Renal cortical epithelial cell (primary cell): ENCODE measurements at regions not wholly inside any gene's neighbourhood (a gene's known extent, or its start where the extent isn't known, plus 50 kb on each side); places are given as distances from the start of the nearest gene placed in this dataset.
"Not testable (repeated sequence)": the region's sequence is repeated elsewhere in the genome, so short reads cannot be mapped to it uniquely, and the experiment has no call there.

Source experiments
- DNase-seq: peaks from one replicate; pipeline ENCODE4 v3.0.0-alpha.2; 2011; ENCODE audit warnings: low read depth

GRCh38 chr21:21858502-21859334, 860.5 kb downstream of the NCAM2 start:
- DNase-seq, result no peak

GRCh38 chr21:21860888-21861287, 862.7 kb downstream of the NCAM2 start:
- no peak for DNase-seq

GRCh38 chr21:21864321-21864840, 866.2 kb downstream of the NCAM2 start:
- no peak for DNase-seq

- DNase-seq, result no peak
Measured at GRCh38 chr21:21897275-21897883, 899.2 kb downstream of the NCAM2 start.

GRCh38 chr21:21898801-21899200, 900.6 kb downstream of the NCAM2 start:
- DNase-seq, result no peak

GRCh38 chr21:21902416-21902815, 904.2 kb downstream of the NCAM2 start:
- DNase-seq, result not testable (repeated sequence)

- DNase-seq, result no peak
Measured at GRCh38 chr21:21907271-21907670, 909.1 kb downstream of the NCAM2 start.

GRCh38 chr21:21915816-21916215, 917.6 kb downstream of the NCAM2 start:
- no peak for DNase-seq

GRCh38 chr21:21921410-21922232, 923.4 kb downstream of the NCAM2 start:
- no peak for DNase-seq

- no peak for DNase-seq
Measured at GRCh38 chr21:21929226-21929625, 931.0 kb downstream of the NCAM2 start.

GRCh38 chr21:21929789-21930188, 931.6 kb downstream of the NCAM2 start:
- no peak for DNase-seq

- no peak for DNase-seq
Measured at GRCh38 chr21:21952566-21952965, 954.4 kb downstream of the NCAM2 start.

- no peak for DNase-seq
Measured at GRCh38 chr21:21955204-21955603, 957.0 kb downstream of the NCAM2 start.

GRCh38 chr21:21957490-21957889, 959.3 kb downstream of the NCAM2 start:
- DNase-seq, result no peak

GRCh38 chr21:21963911-21964310, 965.7 kb downstream of the NCAM2 start:
- no peak for DNase-seq

GRCh38 chr21:21968810-21969209, 970.6 kb downstream of the NCAM2 start:
- no peak for DNase-seq

- no peak for DNase-seq
Measured at GRCh38 chr21:21969211-21969610, 971.0 kb downstream of the NCAM2 start.

GRCh38 chr21:21971384-21971783, 973.2 kb downstream of the NCAM2 start:
- no peak for DNase-seq

- no peak for DNase-seq
Measured at GRCh38 chr21:21973806-21974205, 975.6 kb downstream of the NCAM2 start.

- no peak for DNase-seq
Measured at GRCh38 chr21:21996891-21997290, 998.7 kb downstream of the NCAM2 start.

- DNase-seq, result no peak
Measured at GRCh38 chr21:21997390-21998333, 999.5 kb downstream of the NCAM2 start.
